Choroid plexus epithelial cell (primary cell): ENCODE measurements at regions not wholly inside any gene's neighbourhood (a gene's known extent, or its start where the extent isn't known, plus 50 kb on each side); places are given as distances from the start of the nearest gene placed in this dataset.
A peak's percentile ranks its signal among the peaks of the same experiment; 100 is the strongest.

Experiments used
- DNase-seq: peaks from one replicate; pipeline ENCODE4 v3.0.0-alpha.2; 2010; ENCODE audit warnings: low read depth
- H3K4me3 ChIP-seq: 2 replicates; pipeline ENCODE4 v1.5.1; 2011; ENCODE audit warnings: low read depth, mild to moderate bottlenecking, control low read depth, low read length, moderate library complexity
- TF ChIP-seq, protein P1 (sequence below): conservative IDR thresholded peaks from 2 replicates; pipeline ENCODE4 v1.5.1; 2011; ENCODE audit warnings: low read depth, mild to moderate bottlenecking, control low read depth, inconsistent platforms, low read length, moderate library complexity

DNA sequence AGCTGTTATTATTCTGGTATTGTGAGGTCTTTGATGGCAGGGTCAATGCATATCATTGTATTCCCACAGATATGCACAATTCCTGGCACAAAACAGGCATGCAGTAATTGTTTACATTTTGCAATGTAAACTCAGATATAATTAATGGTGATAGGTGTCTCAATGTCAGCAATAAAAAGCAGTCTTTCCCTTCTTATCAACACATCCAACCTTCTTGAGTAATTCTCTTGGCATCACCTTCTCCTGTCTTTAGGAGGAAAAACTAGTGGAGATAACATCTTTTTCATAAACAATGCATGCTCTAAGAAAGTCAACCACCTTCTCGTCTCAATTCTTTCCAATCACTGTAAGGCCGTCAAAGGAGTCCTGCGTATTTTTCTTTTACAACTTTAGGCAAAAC, 313.3 kb upstream of the GULP1 start:
- DNase-seq, result no peak
- TF ChIP-seq, protein P1, sequence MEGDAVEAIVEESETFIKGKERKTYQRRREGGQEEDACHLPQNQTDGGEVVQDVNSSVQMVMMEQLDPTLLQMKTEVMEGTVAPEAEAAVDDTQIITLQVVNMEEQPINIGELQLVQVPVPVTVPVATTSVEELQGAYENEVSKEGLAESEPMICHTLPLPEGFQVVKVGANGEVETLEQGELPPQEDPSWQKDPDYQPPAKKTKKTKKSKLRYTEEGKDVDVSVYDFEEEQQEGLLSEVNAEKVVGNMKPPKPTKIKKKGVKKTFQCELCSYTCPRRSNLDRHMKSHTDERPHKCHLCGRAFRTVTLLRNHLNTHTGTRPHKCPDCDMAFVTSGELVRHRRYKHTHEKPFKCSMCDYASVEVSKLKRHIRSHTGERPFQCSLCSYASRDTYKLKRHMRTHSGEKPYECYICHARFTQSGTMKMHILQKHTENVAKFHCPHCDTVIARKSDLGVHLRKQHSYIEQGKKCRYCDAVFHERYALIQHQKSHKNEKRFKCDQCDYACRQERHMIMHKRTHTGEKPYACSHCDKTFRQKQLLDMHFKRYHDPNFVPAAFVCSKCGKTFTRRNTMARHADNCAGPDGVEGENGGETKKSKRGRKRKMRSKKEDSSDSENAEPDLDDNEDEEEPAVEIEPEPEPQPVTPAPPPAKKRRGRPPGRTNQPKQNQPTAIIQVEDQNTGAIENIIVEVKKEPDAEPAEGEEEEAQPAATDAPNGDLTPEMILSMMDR, result no peak
- H3K4me3 ChIP-seq, result no peak overlapping the region

DNA sequence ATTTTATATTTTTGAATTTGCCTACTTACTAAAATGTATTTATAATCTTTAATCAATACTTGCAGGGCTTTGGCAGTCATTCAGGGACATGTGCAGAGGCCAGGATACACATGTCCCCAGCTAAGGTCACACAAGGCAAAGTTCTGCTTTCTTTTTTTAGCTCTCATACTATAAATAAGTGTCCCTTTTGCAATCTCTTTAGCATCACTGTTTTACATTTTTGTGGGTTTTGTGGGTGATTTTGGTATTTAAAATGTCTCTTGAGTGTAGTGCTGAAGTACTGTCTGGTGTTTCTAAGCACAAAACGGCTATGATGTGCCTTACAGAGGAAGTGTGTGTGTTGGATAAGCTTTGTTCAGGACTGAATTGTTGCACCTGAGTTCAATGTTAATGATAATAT, 309.0 kb upstream of the GULP1 start:
- no peak overlapping the region for H3K4me3 ChIP-seq
- TF ChIP-seq, protein P1, result no peak
- DNase-seq, result peak; percentile 96

DNA sequence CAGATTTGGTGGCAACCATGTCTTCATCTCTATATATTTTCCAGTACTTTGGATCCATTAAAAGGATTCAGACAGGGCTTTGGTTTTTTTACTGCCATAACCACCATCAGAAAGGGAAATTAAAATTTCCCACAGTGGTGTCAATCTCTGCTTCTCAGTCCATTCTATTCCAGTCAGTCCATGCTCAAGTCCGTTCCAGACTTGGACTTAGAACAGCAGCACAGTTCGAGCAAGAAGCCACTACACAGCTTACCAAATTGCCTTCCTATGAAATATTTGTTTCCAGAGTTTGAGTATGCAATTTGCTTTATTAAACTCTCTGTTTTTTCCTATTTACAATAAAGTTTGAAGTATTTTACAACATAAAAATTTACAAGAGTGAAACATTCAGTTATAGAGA, 306.5 kb upstream of the GULP1 start:
- no peak overlapping the region for H3K4me3 ChIP-seq
- TF ChIP-seq, protein P1, result no peak
- no peak for DNase-seq

DNA sequence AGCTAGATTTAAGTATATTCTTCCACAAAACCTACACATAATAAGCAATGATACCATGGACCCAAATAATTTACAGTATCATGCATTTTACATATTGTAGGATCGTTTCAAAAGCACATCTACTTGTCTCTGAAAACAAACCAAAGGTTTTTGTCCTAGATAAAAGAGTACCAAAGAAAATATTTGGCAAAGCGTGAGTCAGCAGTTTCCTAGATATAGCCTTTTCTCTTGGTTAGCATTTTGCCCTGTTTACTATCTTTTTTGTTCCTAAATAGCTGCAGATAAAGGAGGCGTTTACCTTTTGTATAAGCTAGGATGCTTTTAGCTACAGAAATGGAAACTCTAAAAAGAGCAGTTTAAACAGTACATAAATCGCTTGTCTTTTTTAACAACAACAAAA, 305.8 kb upstream of the GULP1 start:
- TF ChIP-seq, protein P1, result no peak
- DNase-seq, result peak; percentile 36
- H3K4me3 ChIP-seq, result no peak overlapping the region

DNA sequence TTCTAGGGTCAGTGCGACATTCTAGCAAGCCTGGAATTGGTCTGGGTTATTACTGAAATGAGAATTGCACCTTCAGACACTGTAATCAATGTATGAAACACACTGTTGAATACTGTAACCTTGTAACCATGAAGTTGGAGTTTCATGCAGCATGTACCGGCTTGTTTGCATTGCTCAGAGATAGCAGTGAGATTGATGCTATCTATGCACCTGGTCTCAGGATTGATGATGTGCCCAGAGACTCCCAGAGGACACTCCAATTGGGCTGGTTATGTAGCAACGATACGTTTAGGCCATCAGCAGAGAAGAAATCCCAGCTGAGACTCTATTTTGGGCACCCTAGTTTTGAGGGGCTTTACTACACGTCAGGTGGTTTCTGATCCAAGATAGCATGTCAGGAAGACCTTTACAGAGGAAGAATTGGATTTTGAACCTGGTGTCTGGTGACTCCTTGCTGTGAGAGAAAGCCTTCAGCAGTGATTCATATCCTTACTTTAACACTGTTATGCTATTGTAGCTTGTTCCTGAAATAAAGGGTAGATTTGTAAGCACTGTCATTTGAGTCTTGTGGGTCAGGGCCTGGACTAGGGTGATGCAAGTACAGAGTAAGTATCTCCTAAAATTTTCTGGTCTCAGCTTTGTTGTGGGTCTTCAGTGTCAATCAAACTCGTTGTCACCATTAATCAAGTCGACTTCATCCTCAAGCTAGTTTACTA, 305.1 kb upstream of the GULP1 start:
- H3K4me3 ChIP-seq, result no peak overlapping the region
- TF ChIP-seq, protein P1, result no peak
- DNase-seq, result peak; percentile 55

DNA sequence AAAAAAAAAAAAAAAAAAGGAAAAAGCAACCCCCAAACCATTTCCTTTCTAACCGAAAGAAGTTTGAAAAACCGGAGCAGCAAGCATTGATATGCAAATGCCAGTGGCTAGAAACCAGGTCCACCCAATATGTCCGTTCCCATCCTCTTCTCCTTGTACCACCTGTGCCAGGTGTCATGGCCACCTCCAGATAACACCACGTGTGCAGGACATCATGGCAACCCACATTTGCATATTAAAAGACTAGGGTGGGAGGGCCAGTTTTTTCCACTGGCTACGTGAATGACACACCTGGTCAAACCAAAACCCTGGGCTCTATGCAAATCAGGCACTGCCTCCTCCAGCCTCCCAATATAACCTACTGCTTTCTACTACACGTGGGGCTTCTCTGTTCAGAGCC, 303.3 kb upstream of the GULP1 start:
- no peak overlapping the region for H3K4me3 ChIP-seq
- DNase-seq, result no peak
- TF ChIP-seq, protein P1, result no peak

DNA sequence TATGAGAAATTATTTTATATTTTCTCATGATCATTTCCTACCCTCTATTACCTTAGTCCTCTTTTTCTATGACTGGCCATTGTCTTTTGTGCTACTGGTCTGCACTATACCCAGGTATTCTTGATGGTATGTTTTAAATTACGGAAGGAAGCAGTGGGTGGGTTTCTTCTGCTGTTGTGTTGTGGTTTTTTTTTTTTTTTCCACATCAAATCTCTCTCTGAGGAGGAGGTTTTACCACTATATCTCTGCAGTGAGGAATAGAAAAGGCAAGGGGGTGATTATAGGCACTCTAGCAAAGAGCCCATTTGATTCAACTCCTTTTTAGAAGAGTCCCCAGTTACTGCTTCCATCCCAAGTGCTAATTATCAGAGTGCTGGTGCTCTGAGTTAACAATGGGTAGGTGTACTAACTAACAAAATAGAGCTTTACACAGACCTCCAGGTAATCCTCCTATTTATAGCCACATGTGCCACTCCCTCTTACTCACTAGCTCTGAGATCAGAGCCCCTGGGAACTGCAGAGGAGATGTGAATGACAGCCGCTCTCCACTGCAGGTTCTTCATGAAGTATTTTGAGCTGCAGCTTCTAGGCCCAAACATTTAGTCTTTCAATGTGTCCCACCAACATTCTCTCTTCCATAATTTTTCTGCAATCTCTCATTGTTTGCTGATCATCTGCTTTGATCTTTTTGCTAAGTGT, 301.6 kb upstream of the GULP1 start:
- no peak for DNase-seq
- TF ChIP-seq, protein P1, result no peak
- no peak overlapping the region for H3K4me3 ChIP-seq
